H4 (cell line): ENCODE measurements at regions not wholly inside any gene's neighbourhood (a gene's known extent, or its start where the extent isn't known, plus 50 kb on each side); places are given as distances from the start of the nearest gene placed in this dataset.
"Not testable (repeated sequence)": the region's sequence is repeated elsewhere in the genome, so short reads cannot be mapped to it uniquely, and the experiment has no call there.

Source experiments
- DNase-seq: peaks from one replicate; pipeline ENCODE4 v3.0.0-alpha.2; 2015; ENCODE audit warnings: low spot score

GRCh38 chrX:89021964-89022363 is 274.9 kb downstream of the CPXCR1 start:
- DNase-seq = no peak

- no peak for DNase-seq
Observed at GRCh38 chrX:89033723-89034122, 286.7 kb downstream of the CPXCR1 start.

- no peak for DNase-seq
Observed at GRCh38 chrX:89034679-89035078, 287.7 kb downstream of the CPXCR1 start.

GRCh38 chrX:89053223-89053622 is 306.2 kb downstream of the CPXCR1 start:
- DNase-seq = no peak

- DNase-seq = not testable (repeated sequence)
Observed at GRCh38 chrX:89099587-89099986, 352.6 kb downstream of the CPXCR1 start.

- no peak for DNase-seq
Observed at GRCh38 chrX:89124985-89125384, 378.0 kb downstream of the CPXCR1 start.
